OCI-LY3 (cell line): ENCODE measurements at regions not wholly inside any gene's neighbourhood (a gene's known extent, or its start where the extent isn't known, plus 50 kb on each side); places are given as distances from the start of the nearest gene placed in this dataset.

ENCODE experiments used
- H2AFZ ChIP-seq: fragments of 200-600, 300-600 bp; shearing (Covaris generic); 2 replicates; pipeline ENCODE4 v1.6.0; 2014; ENCODE audit warnings: antibody characterized with exemption, low read depth, low read length
- H3K27ac ChIP-seq: fragments of 200-600, 300-600 bp; sonication (generic); 2 replicates; pipeline ENCODE4 v1.5.1; 2014; ENCODE audit warnings: mild to moderate bottlenecking, low read length, moderate library complexity, mixed read lengths
- H3K27me3 ChIP-seq: fragments of 200-600, 300-600 bp; sonication (generic); 2 replicates; pipeline ENCODE4 v1.6.1; 2014; ENCODE audit warnings: low read depth, low read length, mixed read lengths
- H3K36me3 ChIP-seq: fragments of 200-600, 300-600 bp; sonication (generic); replicated peaks from 2 replicates; pipeline ENCODE3; 2014; ENCODE audit warnings: low read depth, low read length, mixed read lengths
- H3K4me1 ChIP-seq: fragments of 300-600, 200-600 bp; sonication (generic); 2 replicates; pipeline ENCODE4 v1.6.1; 2014; ENCODE audit warnings: low read length, mixed read lengths
- H3K4me2 ChIP-seq: fragments of 200-600, 300-600 bp; sonication (generic); 2 replicates; pipeline ENCODE4 v1.6.1; 2014; ENCODE audit warnings: low read length, mixed read lengths
- H3K4me3 ChIP-seq: fragments of 300-600, 200-600 bp; sonication (generic); 2 replicates; pipeline ENCODE4 v1.5.1; 2014; ENCODE audit warnings: antibody characterized with exemption, mild to moderate bottlenecking, low read length, moderate library complexity
- H3K79me2 ChIP-seq: fragments of 300-600, 200-600 bp; shearing (Covaris generic); 2 replicates; pipeline ENCODE4 v1.6.1; 2014; ENCODE audit warnings: mild to moderate bottlenecking, low read length, mixed read lengths
- H3K9ac ChIP-seq: fragments of 300-600, 200-600 bp; shearing (Covaris generic); 2 replicates; pipeline ENCODE4 v1.6.0; 2014; ENCODE audit warnings: mild to moderate bottlenecking, low read length, moderate library complexity
- H3K9me3 ChIP-seq: fragments of 200-600, 300-600 bp; shearing (Covaris generic); 2 replicates; pipeline ENCODE4 v1.6.1; 2014; ENCODE audit warnings: low read length, mixed read lengths; ENCODE audit not compliant: insufficient read depth
- H4K20me1 ChIP-seq: fragments of 200-600, 300-600 bp; sonication (generic); 2 replicates; pipeline ENCODE4 v1.6.1; 2016; ENCODE audit warnings: low read length, mixed read lengths; ENCODE audit not compliant: insufficient read depth
- CTCF ChIP-seq: fragments of 200-600, 300-600 bp; sonication (generic); IDR thresholded peaks from 2 replicates; pipeline ENCODE4 v1.5.1; 2014; ENCODE audit warnings: antibody characterized with exemption, low read length, low read depth
- EZH2phosphoT487 ChIP-seq: fragments of 200-600 bp; shearing (Covaris generic); IDR thresholded peaks from 2 replicates; pipeline ENCODE4 v1.6.1; 2018; ENCODE audit warnings: antibody characterized with exemption, mixed run types, low read depth

DNA sequence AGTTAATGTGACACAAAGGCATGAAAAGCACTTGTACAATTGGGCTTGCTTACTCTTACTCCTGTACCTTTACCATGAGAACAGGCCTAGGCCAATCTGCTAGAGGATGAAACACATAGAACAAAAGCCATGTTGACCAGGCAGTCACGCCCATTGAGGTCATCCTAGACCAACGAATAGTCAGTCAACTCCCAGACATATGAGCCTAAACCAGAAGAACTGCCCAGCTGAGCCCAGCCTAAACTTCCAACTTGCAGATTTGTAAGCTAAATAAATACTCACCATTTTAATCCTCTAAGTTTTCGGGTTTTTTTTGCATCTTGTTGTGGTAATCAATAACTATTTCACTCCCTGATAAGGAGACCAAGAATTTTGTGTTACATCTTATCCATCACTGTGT, 164.8 kb upstream of the ADRA1B start:
- Histone ChIP-seq H2AFZ (no peak overlapping the region), H3K36me3 (no peaks in the 10 kb centered on the region), H3K79me2 (no peaks in the 10 kb centered on the region), H3K4me1 (no peaks in the 10 kb centered on the region), H3K9ac (no peak overlapping the region), H3K9me3 (no peaks in the 10 kb centered on the region), H3K4me3 (no peak overlapping the region), H4K20me1 (no peaks in the 10 kb centered on the region), H3K27me3 (no peaks in the 10 kb centered on the region), H3K27ac (no peak overlapping the region), H3K4me2 (no peak overlapping the region)
- TF ChIP-seq EZH2phosphoT487 (no peak), CTCF (no peak)

DNA sequence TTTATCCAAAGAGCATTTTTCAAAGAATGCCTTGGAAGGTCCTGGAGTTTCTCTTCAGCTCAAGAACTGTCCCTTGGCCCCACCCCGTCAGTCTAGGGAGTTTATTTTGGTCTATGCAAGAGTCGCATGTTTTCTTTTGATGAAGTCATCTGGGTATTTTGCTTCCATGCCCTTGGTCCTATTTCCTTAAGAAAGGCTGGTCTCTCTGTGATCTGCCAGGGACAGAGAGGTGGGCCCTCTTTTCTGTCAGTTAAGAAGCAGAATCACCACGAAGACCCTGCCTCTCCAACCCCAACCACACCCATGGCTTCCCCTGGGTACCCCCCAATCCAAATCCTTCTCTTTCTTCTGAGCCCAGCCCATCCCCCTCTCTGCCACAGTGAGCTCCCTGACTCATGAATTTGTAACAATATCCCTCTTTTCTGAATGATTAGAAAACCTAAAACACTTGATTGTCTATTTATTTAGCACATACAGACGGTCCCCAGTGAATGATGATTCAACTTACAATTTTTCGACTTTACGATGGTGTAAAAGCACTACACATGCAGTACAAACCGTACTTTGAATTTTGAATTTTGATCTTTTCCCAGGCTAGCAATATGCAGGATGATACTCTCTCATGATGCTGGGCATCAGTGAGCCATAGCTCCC, 163.5 kb upstream of the ADRA1B start:
- H3K27ac ChIP-seq = no peak overlapping the region
- no peak overlapping the region for H3K4me2 ChIP-seq
- no peak overlapping the region for H3K4me3 ChIP-seq
- no peaks in the 10 kb centered on the region for H3K4me1 ChIP-seq
- H3K27me3 ChIP-seq = no peaks in the 10 kb centered on the region
- H3K9me3 ChIP-seq = no peaks in the 10 kb centered on the region
- H3K36me3 ChIP-seq = no peaks in the 10 kb centered on the region
- no peak for TF ChIP-seq CTCF
- no peak for TF ChIP-seq EZH2phosphoT487
- no peak overlapping the region for H2AFZ ChIP-seq
- no peak overlapping the region for H3K9ac ChIP-seq
- no peaks in the 10 kb centered on the region for H3K79me2 ChIP-seq
- no peaks in the 10 kb centered on the region for H4K20me1 ChIP-seq

DNA sequence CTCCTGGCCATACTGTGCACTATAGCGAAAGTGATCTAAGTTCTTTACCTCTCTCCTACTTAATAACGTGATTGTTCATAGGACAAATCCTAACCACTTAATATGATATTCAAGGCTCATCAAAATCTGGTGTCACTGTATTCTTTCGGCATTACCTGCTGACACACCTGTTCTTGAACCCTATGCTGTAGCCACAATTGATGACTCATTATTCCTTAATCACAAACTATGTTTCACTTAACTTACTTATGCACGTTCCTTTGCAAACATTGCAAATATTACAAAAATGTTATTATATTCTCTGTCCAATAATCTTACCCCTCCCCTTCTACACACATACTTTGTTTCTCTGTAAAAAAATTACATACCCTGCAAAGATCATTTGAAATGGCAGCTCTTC, 158.1 kb upstream of the ADRA1B start:
- Histone ChIP-seq H3K36me3 (no peaks in the 10 kb centered on the region), H3K27ac (no peak overlapping the region), H3K9me3 (no peaks in the 10 kb centered on the region), H3K4me1 (no peaks in the 10 kb centered on the region), H3K4me3 (no peak overlapping the region), H3K79me2 (no peaks in the 10 kb centered on the region), H2AFZ (no peak overlapping the region), H3K9ac (no peak overlapping the region), H4K20me1 (no peaks in the 10 kb centered on the region), H3K27me3 (no peaks in the 10 kb centered on the region), H3K4me2 (no peak overlapping the region)
- TF ChIP-seq CTCF = no peak
- TF ChIP-seq EZH2phosphoT487 = no peak

DNA sequence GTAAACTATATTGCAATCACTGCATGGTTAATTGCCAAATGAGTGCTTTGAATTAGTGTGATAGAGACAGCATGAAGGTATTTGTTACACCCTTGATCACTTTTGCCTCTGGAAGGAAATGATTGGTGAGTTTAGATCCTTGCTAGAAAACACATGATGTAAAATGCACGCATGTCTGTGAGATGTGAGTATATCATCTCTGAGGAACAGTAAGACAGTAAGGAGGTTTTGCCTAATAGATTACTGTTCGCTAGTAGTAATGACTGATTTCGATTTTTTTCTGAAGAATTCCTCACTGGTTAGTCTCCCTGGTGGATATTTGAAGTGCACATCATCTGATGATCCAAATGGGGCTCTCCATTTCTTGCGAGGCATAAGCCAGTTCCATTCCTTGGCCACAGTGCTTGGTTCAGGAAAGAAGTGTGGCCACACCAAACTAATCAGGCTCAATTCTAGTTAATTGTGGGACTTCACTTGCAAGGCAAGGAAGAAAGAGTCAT, 156.4 kb upstream of the ADRA1B start:
- no peaks in the 10 kb centered on the region for H3K9me3 ChIP-seq
- H3K27me3 ChIP-seq = no peaks in the 10 kb centered on the region
- H4K20me1 ChIP-seq = no peaks in the 10 kb centered on the region
- H3K4me2 ChIP-seq = no peak overlapping the region
- no peak overlapping the region for H3K27ac ChIP-seq
- H3K79me2 ChIP-seq = no peaks in the 10 kb centered on the region
- H3K4me3 ChIP-seq = no peak overlapping the region
- no peak overlapping the region for H2AFZ ChIP-seq
- H3K36me3 ChIP-seq = no peaks in the 10 kb centered on the region
- no peak for TF ChIP-seq EZH2phosphoT487
- no peak for TF ChIP-seq CTCF
- no peak overlapping the region for H3K9ac ChIP-seq
- H3K4me1 ChIP-seq = peaks cover 2% of the 10 kb centered on the region; the same call in 1 of the 2 replicates
